NCI-H524 treated with DMSO at 0.1 percent for 48 hours (cell line): ENCODE measurements at regions not wholly inside any gene's neighbourhood (a gene's known extent, or its start where the extent isn't known, plus 50 kb on each side); places are given as distances from the start of the nearest gene placed in this dataset.

Experiments used
- DNase-seq: peaks from one replicate; lab custom pipeline; 2025; lab: John Stamatoyannopoulos, UW

- no peak for DNase-seq
Measured at GRCh38 chr2:120991441-120991840, 255.8 kb downstream of the GLI2 start.

- DNase-seq: no peak
Measured at GRCh38 chr2:120992791-120993555, 257.3 kb downstream of the GLI2 start.

GRCh38 chr2:120993661-120994060 is 258.0 kb downstream of the GLI2 start:
- no peak for DNase-seq

GRCh38 chr2:120994301-120994995 is 258.8 kb downstream of the GLI2 start:
- no peak for DNase-seq

- DNase-seq: no peak
Measured at GRCh38 chr2:120995152-120995551, 259.5 kb downstream of the GLI2 start.

- DNase-seq: no peak
Measured at GRCh38 chr2:120995656-120996190, 260.1 kb downstream of the GLI2 start.

GRCh38 chr2:120999377-121000097 is 263.9 kb downstream of the GLI2 start:
- DNase-seq: no peak

GRCh38 chr2:121000804-121001203 is 265.1 kb downstream of the GLI2 start:
- DNase-seq: no peak

- no peak for DNase-seq
Measured at GRCh38 chr2:121001641-121002040, 266.0 kb downstream of the GLI2 start.

- DNase-seq: no peak
Measured at GRCh38 chr2:121002597-121002996, 266.9 kb downstream of the GLI2 start.

- DNase-seq: no peak
Measured at GRCh38 chr2:121003391-121003790, 267.7 kb downstream of the GLI2 start.

GRCh38 chr2:121004359-121004758 is 268.7 kb downstream of the GLI2 start:
- no peak for DNase-seq

- DNase-seq: no peak
Measured at GRCh38 chr2:121004950-121005349, 269.3 kb downstream of the GLI2 start.

- DNase-seq: no peak
Measured at GRCh38 chr2:121005453-121005852, 269.8 kb downstream of the GLI2 start.

GRCh38 chr2:121006743-121007489 is 271.2 kb downstream of the GLI2 start:
- DNase-seq: no peak

GRCh38 chr2:121007490-121007853 is 271.8 kb downstream of the GLI2 start:
- DNase-seq: no peak

GRCh38 chr2:121008975-121009374 is 273.3 kb downstream of the GLI2 start:
- no peak for DNase-seq

- DNase-seq: no peak
Measured at GRCh38 chr2:121010998-121011397, 274.0 kb downstream of the TFCP2L1 start.

- no peak for DNase-seq
Measured at GRCh38 chr2:121014876-121015275, 270.1 kb downstream of the TFCP2L1 start.

- DNase-seq: no peak
Measured at GRCh38 chr2:121015971-121016485, 269.0 kb downstream of the TFCP2L1 start.

GRCh38 chr2:121017396-121017795 is 267.6 kb downstream of the TFCP2L1 start:
- DNase-seq: no peak
